MCF 10A (cell line): ENCODE measurements at regions not wholly inside any gene's neighbourhood (a gene's known extent, or its start where the extent isn't known, plus 50 kb on each side); places are given as distances from the start of the nearest gene placed in this dataset.

Source experiments
- BruUV-seq: library from RNA; stranded (reverse); fragments of 400-500 nt; replicated peaks from 2 replicates; lab custom pipeline; 2021; lab: Mats Ljungman, UMichigan
- CTCF ChIA-PET: fragments of 300-600 bp; sonication (Branson Sonifier 250); formaldehyde crosslinking; extraction: SDS; loops from one replicate; lab custom pipeline; 2021; ENCODE audit warnings: antibody characterized with exemption, inconsistent platforms; lab: Yijun Ruan, JAX
- POLR2A ChIA-PET: fragments of 300-600, 350-650 bp; sonication (Branson Sonifier 250); formaldehyde crosslinking; extraction: SDS; loops from one replicate; lab custom pipeline; 2020; ENCODE audit warnings: antibody characterized with exemption, inconsistent platforms; lab: Yijun Ruan, JAX
- DNase-seq: peaks from one replicate; pipeline ENCODE4 v3.0.0-alpha.2; 2018; ENCODE audit not compliant: unreplicated experiment
- H3K27ac Mint-ChIP-seq: one replicate; pipeline ENCODE4 v1.8.0; 2022; ENCODE audit warnings: mild to moderate bottlenecking, low read depth, mixed read lengths; ENCODE audit not compliant: unreplicated experiment
- H3K27me3 Mint-ChIP-seq: one replicate; pipeline ENCODE4 v1.8.0; 2022; ENCODE audit warnings: mixed read lengths; ENCODE audit not compliant: insufficient read depth, unreplicated experiment
- H3K36me3 Mint-ChIP-seq: one replicate; pipeline ENCODE4 v1.8.0; 2022; ENCODE audit warnings: mild to moderate bottlenecking, moderate library complexity, mixed read lengths; ENCODE audit not compliant: insufficient read depth, unreplicated experiment
- H3K4me1 Mint-ChIP-seq: one replicate; pipeline ENCODE4 v1.8.0; 2022; ENCODE audit warnings: mixed read lengths; ENCODE audit not compliant: insufficient read depth, unreplicated experiment
- H3K4me3 Mint-ChIP-seq: one replicate; pipeline ENCODE4 v1.8.0; 2022; ENCODE audit warnings: mild to moderate bottlenecking, moderate library complexity, mixed read lengths; ENCODE audit not compliant: unreplicated experiment
- H3K9me3 Mint-ChIP-seq: one replicate; pipeline ENCODE4 v1.8.0; 2022; ENCODE audit warnings: mixed read lengths; ENCODE audit not compliant: unreplicated experiment
- intact Hi-C: fragments of 100-400 bp; cut with micrococcal nuclease; formaldehyde crosslinking; loops from 2 replicates; pipeline ENCODE4 v1.14.1; 2022
- TF ChIP-seq, protein P1 (sequence below): fragments of 200-600 bp; IDR thresholded peaks from one replicate; pipeline ENCODE4 v1.8.0; 2022; ENCODE audit warnings: antibody characterized with exemption, mild to moderate bottlenecking; ENCODE audit not compliant: unreplicated experiment

DNA sequence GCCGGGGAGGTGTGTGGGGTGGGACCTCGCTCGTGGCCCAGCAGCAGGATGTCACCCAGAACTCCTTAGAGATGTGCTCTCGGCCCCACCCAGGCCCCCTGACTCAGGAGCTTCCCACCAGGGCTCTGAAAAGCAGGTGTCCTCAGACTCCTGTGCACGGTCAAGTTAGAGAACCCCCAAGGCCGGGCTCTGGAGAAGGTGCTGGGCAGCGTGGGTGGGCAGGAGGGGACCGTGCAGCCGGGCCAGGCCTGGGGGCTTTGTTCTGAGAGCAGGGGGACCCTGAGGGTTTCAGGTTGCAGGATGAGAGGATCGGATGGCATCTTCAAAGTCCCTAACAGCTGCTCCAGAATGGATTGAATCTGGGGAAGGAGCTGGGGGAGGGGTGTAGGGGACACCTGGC is 164.4 kb upstream of the CIBAR2 start:
- BruUV-seq = no TSS peak
- H3K4me3 Mint-ChIP-seq = no peak overlapping the region
- TF ChIP-seq, protein P1, sequence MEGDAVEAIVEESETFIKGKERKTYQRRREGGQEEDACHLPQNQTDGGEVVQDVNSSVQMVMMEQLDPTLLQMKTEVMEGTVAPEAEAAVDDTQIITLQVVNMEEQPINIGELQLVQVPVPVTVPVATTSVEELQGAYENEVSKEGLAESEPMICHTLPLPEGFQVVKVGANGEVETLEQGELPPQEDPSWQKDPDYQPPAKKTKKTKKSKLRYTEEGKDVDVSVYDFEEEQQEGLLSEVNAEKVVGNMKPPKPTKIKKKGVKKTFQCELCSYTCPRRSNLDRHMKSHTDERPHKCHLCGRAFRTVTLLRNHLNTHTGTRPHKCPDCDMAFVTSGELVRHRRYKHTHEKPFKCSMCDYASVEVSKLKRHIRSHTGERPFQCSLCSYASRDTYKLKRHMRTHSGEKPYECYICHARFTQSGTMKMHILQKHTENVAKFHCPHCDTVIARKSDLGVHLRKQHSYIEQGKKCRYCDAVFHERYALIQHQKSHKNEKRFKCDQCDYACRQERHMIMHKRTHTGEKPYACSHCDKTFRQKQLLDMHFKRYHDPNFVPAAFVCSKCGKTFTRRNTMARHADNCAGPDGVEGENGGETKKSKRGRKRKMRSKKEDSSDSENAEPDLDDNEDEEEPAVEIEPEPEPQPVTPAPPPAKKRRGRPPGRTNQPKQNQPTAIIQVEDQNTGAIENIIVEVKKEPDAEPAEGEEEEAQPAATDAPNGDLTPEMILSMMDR = no peak
- ChIA-PET POLR2A (no interaction called here), CTCF (interaction anchor here (0.6 to 4.6 kb wide), 6 partner anchors 19 to 443 kb away, joined by 4 to 41 read pairs (median 12); no protein-coding TSS in a partner anchor)
- no peak for DNase-seq
- no peaks in the 10 kb centered on the region for H3K27me3 Mint-ChIP-seq
- H3K36me3 Mint-ChIP-seq = no peaks in the 10 kb centered on the region
- no peaks in the 10 kb centered on the region for H3K9me3 Mint-ChIP-seq
- H3K4me1 Mint-ChIP-seq = no peaks in the 10 kb centered on the region
- no peak overlapping the region for H3K27ac Mint-ChIP-seq
- intact Hi-C loops = loop anchor here (5.0 kb wide), 1 partner anchor 441 kb away; no protein-coding TSS in a partner anchor

DNA sequence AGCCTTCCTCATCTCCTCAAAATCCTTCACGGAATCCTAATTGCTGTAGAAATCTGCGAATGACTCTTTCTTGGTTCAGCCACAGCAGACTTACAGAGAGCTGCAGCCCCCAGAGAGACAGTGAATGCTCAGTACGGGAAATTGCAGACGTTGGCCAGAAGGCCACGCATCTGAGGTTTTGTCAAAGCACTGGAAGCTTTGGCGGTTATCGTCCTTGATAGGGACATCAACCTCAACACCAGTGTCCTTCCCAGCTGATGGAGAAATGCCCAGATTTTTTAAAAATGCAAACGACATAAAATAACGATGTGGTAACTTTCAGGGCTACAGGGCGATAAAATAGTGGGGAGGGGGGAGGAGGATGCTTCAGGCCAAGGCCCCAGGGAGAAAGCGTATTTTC is 166.6 kb upstream of the CIBAR2 start:
- intact Hi-C loops = loop anchor here (5.0 kb wide), 1 partner anchor 438 kb away; no protein-coding TSS in a partner anchor
- BruUV-seq = no TSS peak
- TF ChIP-seq, protein P1 = no peak
- no peaks in the 10 kb centered on the region for H3K9me3 Mint-ChIP-seq
- ChIA-PET POLR2A (no interaction called here), CTCF (interaction anchor here (0.5 to 0.7 kb wide), 4 partner anchors 278 to 614 kb away, joined by 3 to 4 read pairs (median 3); no protein-coding TSS in a partner anchor)
- no peaks in the 10 kb centered on the region for H3K27me3 Mint-ChIP-seq
- no peak for DNase-seq
- H3K27ac Mint-ChIP-seq = no peak overlapping the region
- H3K36me3 Mint-ChIP-seq = no peaks in the 10 kb centered on the region
- H3K4me3 Mint-ChIP-seq = no peak overlapping the region
- no peaks in the 10 kb centered on the region for H3K4me1 Mint-ChIP-seq

DNA sequence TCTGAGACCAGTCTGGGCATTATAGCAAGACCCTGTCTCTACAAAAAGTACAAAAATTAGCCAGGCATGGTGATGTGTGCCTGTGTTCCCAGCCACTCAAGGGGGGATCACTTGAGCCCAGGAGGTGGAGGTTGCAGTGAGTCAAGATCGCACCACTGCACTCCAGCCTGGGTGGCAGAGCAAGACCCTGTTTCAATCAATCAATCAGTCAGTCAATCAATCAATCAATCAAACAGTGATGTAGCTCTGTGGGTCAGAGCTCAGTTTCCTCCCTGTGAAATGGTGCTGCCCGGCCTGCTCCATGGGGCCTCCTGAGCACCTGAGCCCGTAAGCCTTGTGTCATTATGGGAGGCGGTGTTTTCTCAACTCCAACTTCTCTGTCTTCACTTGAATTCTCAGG is 167.1 kb upstream of the CIBAR2 start:
- Mint-ChIP-seq H3K9me3 (no peaks in the 10 kb centered on the region), H3K36me3 (no peaks in the 10 kb centered on the region), H3K4me3 (no peak overlapping the region), H3K4me1 (no peaks in the 10 kb centered on the region), H3K27me3 (no peaks in the 10 kb centered on the region), H3K27ac (no peak overlapping the region)
- DNase-seq = no peak
- TF ChIP-seq, protein P1 = no peak
- ChIA-PET POLR2A (interaction anchor here (0.5 kb wide), 1 partner anchor 363 kb away, joined by 4 read pairs; no protein-coding TSS in a partner anchor), CTCF (interaction anchor here (0.6 to 2.0 kb wide), 4 partner anchors 331 to 614 kb away, joined by 3 to 8 read pairs (median 3); no protein-coding TSS in a partner anchor)
- intact Hi-C loops = loop anchor here (5.0 kb wide), 1 partner anchor 438 kb away; no protein-coding TSS in a partner anchor
- BruUV-seq = no TSS peak

DNA sequence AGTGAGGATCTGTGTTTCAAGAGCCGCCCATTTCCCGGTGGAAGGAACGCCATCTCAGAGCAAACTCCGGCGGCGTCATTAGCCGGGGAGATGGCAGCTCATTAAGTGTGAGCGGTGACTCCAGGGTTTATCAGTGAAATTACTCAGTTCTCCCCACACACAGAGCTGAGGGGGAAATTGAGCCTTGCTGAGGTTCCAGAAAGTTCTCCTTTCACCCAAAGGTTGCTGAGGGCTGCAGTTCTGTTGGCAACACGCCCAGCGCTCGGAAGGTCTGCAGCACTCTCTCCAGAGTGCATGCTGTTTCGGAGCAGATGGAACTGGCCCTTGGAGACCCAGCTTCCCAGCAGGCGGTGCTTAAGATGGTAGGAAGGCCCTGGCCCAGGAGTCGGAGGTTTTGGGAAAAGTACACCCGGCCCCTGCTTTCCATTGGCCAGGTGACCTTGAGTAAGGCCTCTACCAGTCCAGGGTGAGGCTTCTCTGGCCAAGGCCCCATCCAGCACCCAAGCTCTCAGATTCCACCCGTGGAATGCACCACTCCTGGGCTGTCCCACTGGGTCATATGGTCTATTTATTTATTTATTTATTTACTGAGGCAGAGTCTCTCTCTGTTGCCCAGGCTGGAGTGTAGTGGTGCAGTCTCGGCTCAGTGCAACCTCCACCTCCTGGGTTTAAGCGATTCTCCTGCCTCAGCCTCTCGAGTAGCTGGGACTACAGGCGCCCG is 167.7 kb upstream of the CIBAR2 start:
- ChIA-PET CTCF (interaction anchor here (0.5 to 2.0 kb wide), 5 partner anchors 64 to 1079 kb away, joined by 3 to 8 read pairs (median 3); no protein-coding TSS in a partner anchor), POLR2A (interaction anchor here (0.5 kb wide), 1 partner anchor 362 kb away, joined by 4 read pairs; no protein-coding TSS in a partner anchor)
- H3K27me3 Mint-ChIP-seq = no peaks in the 10 kb centered on the region
- intact Hi-C loops = loop anchor here (5.0 kb wide), 1 partner anchor 437 kb away; no protein-coding TSS in a partner anchor
- H3K9me3 Mint-ChIP-seq = no peaks in the 10 kb centered on the region
- no TSS peak for BruUV-seq
- H3K4me1 Mint-ChIP-seq = no peaks in the 10 kb centered on the region
- TF ChIP-seq, protein P1 = no peak
- DNase-seq = no peak
- no peak overlapping the region for H3K27ac Mint-ChIP-seq
- H3K36me3 Mint-ChIP-seq = no peaks in the 10 kb centered on the region
- H3K4me3 Mint-ChIP-seq = no peak overlapping the region
